ENCODE measurements at regions not wholly inside any gene's neighbourhood (a gene's known extent, or its start where the extent isn't known, plus 50 kb on each side); places are given as distances from the start of the nearest gene placed in this dataset.
"Not testable (repeated sequence)": the region's sequence is repeated elsewhere in the genome, so short reads cannot be mapped to it uniquely, and the experiment has no call there.

DNA sequence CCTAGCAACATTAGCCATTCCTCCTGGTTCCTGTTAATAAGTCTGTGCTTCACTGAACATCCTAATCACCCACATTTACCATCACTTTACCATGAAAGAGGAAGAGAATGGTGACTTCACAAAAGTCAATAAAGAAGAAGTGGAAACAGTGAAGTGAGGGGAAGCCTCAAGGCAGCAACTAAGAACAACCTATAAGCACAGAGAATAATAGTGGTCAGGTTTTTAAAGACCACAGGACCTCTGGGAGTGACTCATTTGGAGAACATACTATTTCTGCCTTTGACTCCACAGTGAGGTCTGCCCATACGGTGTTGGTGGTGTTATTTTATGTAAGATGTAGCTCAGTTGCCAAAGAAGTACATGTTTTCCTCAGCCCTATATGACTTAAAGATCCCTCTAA is 86.0 kb upstream of the TET2 start:
- no peak for DNase-seq

- DNase-seq, result no peak
Observed at GRCh38 chr4:105061136-105061696, 85.5 kb upstream of the TET2 start.

DNA sequence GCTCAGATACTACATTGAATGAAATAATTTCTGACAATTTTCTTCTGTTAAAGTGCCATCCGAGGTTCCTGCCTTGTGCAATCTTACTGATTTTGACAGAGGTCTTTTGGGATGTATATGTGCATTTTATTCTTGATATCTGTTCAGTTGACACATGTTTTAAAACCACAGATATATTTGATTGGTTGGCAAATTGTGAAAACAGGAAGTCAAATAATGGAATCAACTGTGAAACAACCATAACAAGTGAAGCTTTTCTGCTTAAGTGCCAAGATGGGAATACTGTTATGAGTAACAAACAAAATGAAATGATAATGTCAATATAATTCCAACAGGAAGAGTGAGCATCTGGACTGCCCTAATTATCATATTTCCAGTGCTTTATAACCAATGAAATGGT is 84.9 kb upstream of the TET2 start:
- DNase-seq, result no peak

DNA sequence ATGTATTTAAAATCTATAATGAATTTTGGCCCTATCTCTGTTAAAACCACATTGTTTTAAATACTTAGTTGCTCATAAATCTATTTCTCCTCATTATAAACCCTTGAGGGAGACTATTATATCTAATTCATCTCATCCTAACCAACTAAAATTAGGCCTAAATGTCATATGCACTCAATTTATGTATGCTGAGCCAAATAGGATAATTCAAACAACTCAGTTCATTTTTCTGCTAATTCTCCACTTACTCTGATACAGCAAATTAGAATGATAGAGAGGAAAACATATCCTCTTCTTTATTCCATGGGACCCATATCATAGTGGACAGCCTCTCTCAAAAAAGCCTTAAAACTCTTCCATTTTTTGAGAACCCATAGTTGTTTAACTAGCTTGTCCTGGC is 80.3 kb upstream of the TET2 start:
- no peak for DNase-seq

- DNase-seq, result no peak
Observed at GRCh38 chr4:105067431-105067830, 79.2 kb upstream of the TET2 start.

DNA sequence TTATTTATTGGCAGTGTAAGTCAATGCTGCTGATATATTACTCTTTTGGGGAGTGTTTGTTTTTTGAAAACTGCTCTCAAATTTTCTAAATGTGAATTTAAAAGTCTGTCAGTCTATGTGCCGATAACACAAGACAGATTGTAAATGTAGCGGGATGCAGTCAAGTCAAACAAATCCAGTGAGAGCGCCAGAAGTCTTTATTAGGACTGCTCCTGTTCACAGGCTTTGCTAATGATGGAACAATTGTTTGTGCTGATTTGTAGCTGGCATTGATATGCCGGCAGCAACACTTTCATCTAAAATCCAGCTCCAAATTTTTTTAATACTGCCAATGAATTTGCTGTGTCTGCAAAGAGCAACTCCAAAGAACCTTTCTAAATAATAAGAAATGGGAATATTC is 78.7 kb upstream of the TET2 start:
- no peak for DNase-seq

- no peak for DNase-seq
Observed at GRCh38 chr4:105068516-105068915, 78.2 kb upstream of the TET2 start.

GRCh38 chr4:105072095-105072494 is 74.6 kb upstream of the TET2 start:
- DNase-seq, result not testable (repeated sequence)

DNA sequence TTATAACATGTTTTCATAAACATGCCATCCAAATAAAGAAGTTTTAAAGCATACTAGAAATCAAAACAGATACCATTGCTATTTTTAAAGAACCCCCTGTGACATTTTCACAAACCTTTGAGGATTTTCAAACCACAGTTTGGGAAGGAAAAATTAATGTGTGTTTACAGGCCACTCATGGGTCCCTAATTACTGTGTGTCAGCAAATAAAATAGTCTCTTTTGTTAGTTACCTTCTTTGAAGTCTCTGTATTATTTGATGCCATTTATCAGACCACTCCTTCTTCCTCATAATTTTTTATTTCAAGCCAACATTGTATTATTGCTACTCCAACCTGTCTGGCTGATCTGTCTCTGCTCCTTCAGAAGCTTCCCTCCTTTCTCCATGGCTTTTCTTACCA is 72.6 kb upstream of the TET2 start:
- DNase-seq, result no peak

- DNase-seq, result no peak
Observed at GRCh38 chr4:105075045-105075444, 71.6 kb upstream of the TET2 start.

- DNase-seq, result peak; percentile 39
Observed at GRCh38 chr4:105088110-105088879, 58.4 kb upstream of the TET2 start.

DNA sequence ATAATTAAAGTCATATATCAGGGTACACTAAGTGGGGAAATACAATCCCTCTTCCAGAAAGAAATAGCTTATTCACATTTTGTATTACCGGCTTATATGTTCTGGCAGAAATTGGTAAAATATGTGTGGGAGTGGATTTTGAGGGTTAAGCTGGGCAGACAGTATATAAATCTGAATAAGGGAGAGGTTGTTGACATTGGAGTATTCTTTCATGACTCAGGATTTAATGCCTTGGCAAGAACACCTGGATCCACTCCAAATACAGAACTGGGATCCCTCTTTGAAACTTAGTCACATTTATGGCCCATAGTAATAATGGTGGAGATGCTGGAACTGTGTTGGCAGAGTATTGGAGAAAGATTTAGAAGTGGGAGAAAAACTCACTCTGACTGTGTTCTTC is 54.3 kb upstream of the TET2 start:
- no peak for DNase-seq

GRCh38 chr4:105092768-105093167 is 53.9 kb upstream of the TET2 start:
- DNase-seq, result no peak

DNA sequence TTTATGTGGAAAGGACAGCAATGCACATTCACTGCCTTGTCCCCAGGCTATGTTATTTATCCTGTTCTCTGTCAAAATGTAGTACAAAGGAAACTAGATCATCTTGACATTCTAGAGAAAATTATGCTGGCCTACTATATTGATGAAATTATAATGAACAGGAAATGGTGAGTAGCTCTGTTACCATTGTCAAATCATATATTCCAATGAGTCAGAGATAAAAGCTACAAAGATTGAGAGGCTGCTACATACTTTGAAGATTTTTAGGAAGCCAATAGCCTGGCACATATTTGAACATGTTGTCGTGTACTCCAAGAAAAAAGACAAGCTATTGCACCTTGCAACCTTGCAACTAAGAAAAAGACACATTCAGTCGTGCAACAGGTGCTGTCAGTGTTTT is 52.7 kb upstream of the TET2 start:
- no peak for DNase-seq

All from right hindlimb (tissue), 1 donor.